ENCODE measurements at regions not wholly inside any gene's neighbourhood (a gene's known extent, or its start where the extent isn't known, plus 50 kb on each side); places are given as distances from the start of the nearest gene placed in this dataset.

DNA sequence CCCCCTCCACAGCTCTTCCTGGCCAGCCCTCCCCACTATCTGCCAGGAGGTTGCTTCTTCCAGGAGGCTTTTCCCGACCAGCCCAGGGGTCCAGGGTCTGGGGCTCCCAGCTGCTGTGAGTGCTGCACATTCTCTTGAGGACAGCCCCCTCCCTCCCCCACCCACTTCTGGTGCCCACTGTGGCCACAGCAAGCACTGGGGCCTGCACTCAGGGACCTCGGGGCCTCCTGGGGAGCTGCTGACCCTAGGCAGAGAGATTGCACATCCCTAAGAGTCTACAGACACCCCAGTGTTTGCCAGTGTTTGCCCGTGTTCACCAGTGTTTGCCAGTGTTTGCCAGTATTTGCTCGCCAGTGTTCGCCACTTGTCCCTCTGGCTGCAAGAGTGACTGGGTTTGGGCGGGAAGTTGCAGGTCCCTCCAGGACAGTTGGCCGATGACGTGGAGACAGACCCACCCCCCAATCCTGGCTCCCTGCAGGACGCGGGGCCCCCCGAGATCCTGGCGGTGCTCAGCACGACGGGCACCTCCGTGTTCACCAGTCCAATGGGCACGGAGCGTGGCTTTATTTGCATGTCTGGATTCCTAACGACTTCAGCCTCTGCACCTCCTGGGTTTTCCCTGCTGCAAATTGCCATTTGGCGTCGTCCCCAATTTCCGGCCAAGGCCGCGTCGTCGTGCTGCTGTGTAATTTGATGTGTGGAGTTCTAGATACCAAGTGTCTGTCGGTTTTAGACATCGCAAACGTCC, 87.5 kb upstream of the NKX1-1 start:
- TF ChIP-seq, protein P1, sequence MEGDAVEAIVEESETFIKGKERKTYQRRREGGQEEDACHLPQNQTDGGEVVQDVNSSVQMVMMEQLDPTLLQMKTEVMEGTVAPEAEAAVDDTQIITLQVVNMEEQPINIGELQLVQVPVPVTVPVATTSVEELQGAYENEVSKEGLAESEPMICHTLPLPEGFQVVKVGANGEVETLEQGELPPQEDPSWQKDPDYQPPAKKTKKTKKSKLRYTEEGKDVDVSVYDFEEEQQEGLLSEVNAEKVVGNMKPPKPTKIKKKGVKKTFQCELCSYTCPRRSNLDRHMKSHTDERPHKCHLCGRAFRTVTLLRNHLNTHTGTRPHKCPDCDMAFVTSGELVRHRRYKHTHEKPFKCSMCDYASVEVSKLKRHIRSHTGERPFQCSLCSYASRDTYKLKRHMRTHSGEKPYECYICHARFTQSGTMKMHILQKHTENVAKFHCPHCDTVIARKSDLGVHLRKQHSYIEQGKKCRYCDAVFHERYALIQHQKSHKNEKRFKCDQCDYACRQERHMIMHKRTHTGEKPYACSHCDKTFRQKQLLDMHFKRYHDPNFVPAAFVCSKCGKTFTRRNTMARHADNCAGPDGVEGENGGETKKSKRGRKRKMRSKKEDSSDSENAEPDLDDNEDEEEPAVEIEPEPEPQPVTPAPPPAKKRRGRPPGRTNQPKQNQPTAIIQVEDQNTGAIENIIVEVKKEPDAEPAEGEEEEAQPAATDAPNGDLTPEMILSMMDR (IDR thresholded peaks at IDR 0.05; ENCODE audit: low read depth, low read length) = no peak

DNA sequence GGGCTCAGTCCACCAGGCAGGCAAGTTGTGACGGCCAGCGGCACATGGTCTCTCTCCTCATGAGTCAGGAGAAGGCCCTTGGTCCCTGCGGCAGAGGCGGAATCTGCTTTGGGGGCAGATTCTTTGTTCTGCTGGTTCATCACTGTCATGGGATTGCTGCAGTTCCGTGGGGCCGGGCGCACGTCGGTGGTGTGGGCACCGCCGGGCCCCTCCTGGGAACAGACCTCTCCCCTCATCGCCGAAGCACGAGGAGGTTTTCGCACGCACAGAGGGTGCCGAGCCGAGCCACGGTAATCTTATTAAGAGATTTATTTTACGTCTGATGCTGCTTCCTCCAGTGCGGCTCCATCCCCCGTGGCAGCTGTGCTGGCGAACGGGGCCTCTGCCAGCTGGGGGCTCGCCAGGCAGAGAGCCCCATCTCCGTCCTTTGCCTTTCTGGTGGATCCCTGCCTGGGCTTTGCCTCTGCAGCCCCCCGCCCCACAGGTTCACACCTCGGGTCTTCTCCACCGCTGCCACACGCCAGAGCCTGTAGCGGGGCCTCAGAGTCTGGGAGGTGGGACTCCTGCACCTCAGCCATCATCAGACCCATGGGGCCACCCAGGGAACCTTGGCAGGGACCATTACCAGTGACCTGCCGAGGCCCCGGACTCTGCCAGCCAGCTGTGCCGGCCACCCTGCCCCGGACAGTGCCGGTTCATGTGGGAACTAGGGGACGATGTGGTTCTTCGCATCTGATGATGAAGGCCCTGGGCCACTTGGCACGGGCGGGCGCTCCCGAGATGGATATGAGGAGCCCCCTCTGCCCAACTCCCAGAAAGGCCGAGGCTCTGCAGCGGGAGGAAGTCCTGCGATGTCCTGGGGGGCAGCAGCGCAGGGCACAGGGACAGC, 86.7 kb upstream of the NKX1-1 start:
- TF ChIP-seq, protein P1 (IDR thresholded peaks at IDR 0.05; ENCODE audit: low read depth, low read length) = no peak
- no peaks in the 10 kb centered on the region for H3K9me3 ChIP-seq (ENCODE audit: low read depth)
- no peaks in the 10 kb centered on the region for H3K4me1 ChIP-seq (ENCODE audit: low read depth)
- DNase-seq (ENCODE audit: low read depth in 1 of 2, low spot score in 1 of 2) = no peak
- no peaks in the 10 kb centered on the region for H3K36me3 ChIP-seq
- H3K4me3 ChIP-seq = no peak overlapping the region
- no peaks in the 10 kb centered on the region for H3K27me3 ChIP-seq
- H3K27ac ChIP-seq = no peak overlapping the region

More for the DNA sequence above, 87.5 kb upstream of the NKX1-1 start:
- Histone ChIP-seq H3K27ac (no peak overlapping the region), H3K9me3 (ENCODE audit: low read depth) (no peaks in the 10 kb centered on the region), H3K36me3 (no peaks in the 10 kb centered on the region), H3K27me3 (no peaks in the 10 kb centered on the region), H3K4me3 (no peak overlapping the region), H3K4me1 (ENCODE audit: low read depth) (no peaks in the 10 kb centered on the region)
- no peak for DNase-seq (ENCODE audit: low read depth in 1 of 2, low spot score in 1 of 2)

DNA sequence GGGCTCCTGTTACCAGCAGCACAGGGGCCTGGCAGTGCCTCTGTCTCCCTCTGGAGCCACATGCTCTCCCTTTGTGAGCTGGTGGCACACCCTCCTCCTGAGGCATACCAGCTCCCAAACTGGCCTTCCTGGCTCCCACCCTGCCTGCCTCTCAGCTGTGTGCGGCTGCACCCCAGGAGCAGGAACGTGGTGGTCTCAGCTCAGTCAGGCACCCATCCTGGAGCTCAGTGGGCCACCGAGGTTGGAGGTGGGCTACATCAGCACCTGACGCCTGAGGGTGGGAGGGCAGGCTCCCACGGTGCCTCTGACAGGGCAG, 85.9 kb upstream of the NKX1-1 start:
- DNase-seq (ENCODE audit: low read depth in 1 of 2, low spot score in 1 of 2) = no peak
- Histone ChIP-seq H3K27me3 (no peaks in the 10 kb centered on the region), H3K9me3 (ENCODE audit: low read depth) (no peaks in the 10 kb centered on the region), H3K27ac (no peak overlapping the region), H3K36me3 (no peaks in the 10 kb centered on the region), H3K4me1 (ENCODE audit: low read depth) (no peaks in the 10 kb centered on the region), H3K4me3 (no peak overlapping the region)
- TF ChIP-seq, protein P1 (IDR thresholded peaks at IDR 0.05; ENCODE audit: low read depth, low read length) = no peak

DNA sequence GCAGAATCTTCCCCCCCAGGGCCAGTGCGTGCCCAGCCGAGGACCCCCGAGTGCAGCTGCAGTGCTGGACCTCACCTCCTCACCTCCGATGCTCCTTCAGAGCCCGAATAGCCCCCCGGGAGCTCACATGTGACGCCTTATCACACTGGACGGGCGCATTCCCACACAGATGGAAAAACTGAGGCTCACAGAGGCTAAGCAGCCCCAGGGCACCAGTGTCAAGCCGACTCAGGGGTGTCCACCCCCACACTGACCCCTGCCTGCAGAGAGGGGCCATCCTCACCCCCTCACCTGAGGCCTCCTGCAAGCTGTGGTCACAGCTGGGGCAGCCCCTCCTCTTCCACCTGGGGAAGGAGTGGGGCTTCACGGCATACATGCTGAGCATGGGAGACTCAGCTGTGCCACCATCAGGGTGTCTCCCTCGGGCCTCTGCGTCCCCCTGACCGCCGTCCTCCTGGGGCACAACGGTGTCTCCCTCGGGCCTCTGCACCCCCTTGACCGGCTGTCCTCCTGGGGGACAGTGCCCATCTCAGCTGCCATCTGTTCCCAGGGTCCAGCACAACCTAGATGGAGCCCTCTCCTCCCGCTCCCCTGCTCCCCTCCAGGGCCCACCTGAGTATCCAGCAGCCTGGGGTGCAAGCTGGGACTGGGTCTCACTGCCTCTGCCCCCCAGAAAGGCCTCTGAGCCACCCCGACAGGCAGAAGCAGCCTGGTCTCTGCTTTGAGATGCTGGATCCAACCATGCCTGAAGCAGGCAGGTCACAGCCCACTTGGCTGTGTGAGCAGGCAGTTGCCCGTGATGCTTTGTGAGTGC, 85.3 kb upstream of the NKX1-1 start:
- no peak overlapping the region for H3K27ac ChIP-seq
- no peak for DNase-seq (ENCODE audit: low read depth in 1 of 2, low spot score in 1 of 2)
- H3K36me3 ChIP-seq = no peaks in the 10 kb centered on the region
- no peaks in the 10 kb centered on the region for H3K9me3 ChIP-seq (ENCODE audit: low read depth)
- TF ChIP-seq, protein P1 (IDR thresholded peaks at IDR 0.05; ENCODE audit: low read depth, low read length) = no peak
- H3K27me3 ChIP-seq = no peaks in the 10 kb centered on the region
- no peaks in the 10 kb centered on the region for H3K4me1 ChIP-seq (ENCODE audit: low read depth)
- H3K4me3 ChIP-seq = no peak overlapping the region

DNA sequence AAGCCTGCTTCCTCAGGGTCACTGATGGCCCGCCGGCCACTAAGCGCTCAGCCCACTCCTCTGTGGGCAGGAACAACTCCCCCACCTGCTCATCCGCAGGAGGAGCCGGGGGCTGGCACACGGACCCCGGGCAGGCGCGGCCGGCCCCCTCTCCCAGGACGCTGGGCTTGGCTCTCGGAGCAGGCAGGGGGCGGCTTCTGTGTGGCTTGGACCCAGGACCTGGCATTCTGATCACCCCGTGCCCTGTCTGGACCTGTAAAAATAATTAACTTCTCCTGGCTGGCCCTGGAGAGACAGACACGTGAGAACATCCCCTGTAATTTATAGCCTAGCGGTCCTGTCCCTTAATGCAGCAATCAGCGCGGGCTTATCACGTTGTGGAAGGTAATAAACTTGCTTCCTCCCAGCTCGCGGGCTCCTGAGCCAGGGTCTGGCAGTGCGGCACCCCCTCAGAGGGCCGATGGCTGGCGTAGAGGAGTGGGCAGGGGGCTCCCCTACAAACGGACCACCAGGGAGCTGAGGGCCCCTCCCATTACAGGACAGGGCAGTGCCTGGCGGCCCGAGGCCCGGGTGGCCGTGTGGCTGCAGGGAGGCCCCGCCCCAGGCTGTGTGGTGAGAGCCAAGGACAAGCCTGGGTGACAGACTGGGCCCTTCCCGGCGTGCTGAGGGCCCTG, 84.5 kb upstream of the NKX1-1 start:
- TF ChIP-seq, protein P1 (IDR thresholded peaks at IDR 0.05; ENCODE audit: low read depth, low read length) = no peak
- H3K4me1 ChIP-seq (ENCODE audit: low read depth) = no peaks in the 10 kb centered on the region
- H3K27me3 ChIP-seq = no peaks in the 10 kb centered on the region
- no peak overlapping the region for H3K4me3 ChIP-seq
- no peaks in the 10 kb centered on the region for H3K36me3 ChIP-seq
- no peaks in the 10 kb centered on the region for H3K9me3 ChIP-seq (ENCODE audit: low read depth)
- H3K27ac ChIP-seq = no peak overlapping the region
- DNase-seq (ENCODE audit: low read depth in 1 of 2, low spot score in 1 of 2) = no peak

All from cardiac muscle cell (in vitro differentiated cells and primary cell).